ENCODE measurements at regions not wholly inside any gene's neighbourhood (a gene's known extent, or its start where the extent isn't known, plus 50 kb on each side); places are given as distances from the start of the nearest gene placed in this dataset.
"Not testable (repeated sequence)": the region's sequence is repeated elsewhere in the genome, so short reads cannot be mapped to it uniquely, and the experiment has no call there.

- Histone ChIP-seq H3K36me3 (ENCODE audit: low read length) (no peaks in the 10 kb centered on the region), H2AFZ (ENCODE audit: low read depth, low read length, severe bottlenecking) (no peak overlapping the region), H3F3A (ENCODE audit: insufficient read depth) (no peaks in the 10 kb centered on the region), H3K9me3 (ENCODE audit: insufficient read depth, low read length) (no peaks in the 10 kb centered on the region), H3K4me2 (ENCODE audit: low read depth, low read length, poor library complexity, severe bottlenecking) (no peak overlapping the region), H3K9me2 (replicated peaks; ENCODE audit: insufficient read depth, low read length) (no peaks in the 10 kb centered on the region), H3K27ac (ENCODE audit: low read depth, low read length) (no peak overlapping the region), H3K9ac (ENCODE audit: low read length) (no peak overlapping the region), H3K4me3 (ENCODE audit: insufficient read depth, low read length, poor library complexity, severe bottlenecking) (no peak overlapping the region), H3K79me2 (ENCODE audit: insufficient read depth, low read length) (no peaks in the 10 kb centered on the region), H4K20me1 (ENCODE audit: low read depth, low read length) (no peaks in the 10 kb centered on the region), H3K27me3 (ENCODE audit: low read length) (no peaks in the 10 kb centered on the region)
- TF ChIP-seq CTCF (IDR thresholded peaks at IDR 0.05; ENCODE audit: insufficient read depth, low read length, poor library complexity, severe bottlenecking) = no peak
- no peak for TF ChIP-seq EZH2phosphoT487 (conservative IDR thresholded peaks at IDR 0.05; ENCODE audit: low read length)
Measured at GRCh38 chr12:113532292-113532691, 60.6 kb upstream of the LHX5 start.

GRCh38 chr12:113531073-113531472 is 59.4 kb upstream of the LHX5 start:
- not testable (repeated sequence) for H3K9me3 ChIP-seq (ENCODE audit: insufficient read depth, low read length); H2AFZ ChIP-seq (ENCODE audit: low read depth, low read length, severe bottlenecking); H3K36me3 ChIP-seq (ENCODE audit: low read length); H3K9me2 ChIP-seq (replicated peaks; ENCODE audit: insufficient read depth, low read length); H3F3A ChIP-seq (ENCODE audit: insufficient read depth); H3K4me2 ChIP-seq (ENCODE audit: low read depth, low read length, poor library complexity, severe bottlenecking); H4K20me1 ChIP-seq (ENCODE audit: low read depth, low read length); H3K4me3 ChIP-seq (ENCODE audit: insufficient read depth, low read length, poor library complexity, severe bottlenecking); H3K27ac ChIP-seq (ENCODE audit: low read depth, low read length); H3K27me3 ChIP-seq (ENCODE audit: low read length); H3K9ac ChIP-seq (ENCODE audit: low read length); H3K79me2 ChIP-seq (ENCODE audit: insufficient read depth, low read length)

GRCh38 chr12:113528606-113529293 is 57.1 kb upstream of the LHX5 start:
- Histone ChIP-seq H2AFZ (ENCODE audit: low read depth, low read length, severe bottlenecking) (no peak overlapping the region), H3F3A (ENCODE audit: insufficient read depth) (no peaks in the 10 kb centered on the region), H3K79me2 (ENCODE audit: insufficient read depth, low read length) (no peaks in the 10 kb centered on the region), H3K4me3 (ENCODE audit: insufficient read depth, low read length, poor library complexity, severe bottlenecking) (no peak overlapping the region), H3K9me3 (ENCODE audit: insufficient read depth, low read length) (no peaks in the 10 kb centered on the region), H3K27ac (ENCODE audit: low read depth, low read length) (no peak overlapping the region), H3K9ac (ENCODE audit: low read length) (no peak overlapping the region), H3K36me3 (ENCODE audit: low read length) (no peaks in the 10 kb centered on the region), H3K9me2 (replicated peaks; ENCODE audit: insufficient read depth, low read length) (no peaks in the 10 kb centered on the region), H3K27me3 (ENCODE audit: low read length) (no peaks in the 10 kb centered on the region), H4K20me1 (ENCODE audit: low read depth, low read length) (no peaks in the 10 kb centered on the region), H3K4me2 (ENCODE audit: low read depth, low read length, poor library complexity, severe bottlenecking) (no peak overlapping the region)
- no peak for TF ChIP-seq CTCF (IDR thresholded peaks at IDR 0.05; ENCODE audit: insufficient read depth, low read length, poor library complexity, severe bottlenecking)
- no peak for TF ChIP-seq EZH2phosphoT487 (conservative IDR thresholded peaks at IDR 0.05; ENCODE audit: low read length)

- no peak overlapping the region for H3K4me2 ChIP-seq (ENCODE audit: low read depth, low read length, poor library complexity, severe bottlenecking)
- H3K9ac ChIP-seq (ENCODE audit: low read length) = no peak overlapping the region
- no peaks in the 10 kb centered on the region for H3K27me3 ChIP-seq (ENCODE audit: low read length)
- H3K36me3 ChIP-seq (ENCODE audit: low read length) = no peaks in the 10 kb centered on the region
- no peaks in the 10 kb centered on the region for H4K20me1 ChIP-seq (ENCODE audit: low read depth, low read length)
- H3K9me3 ChIP-seq (ENCODE audit: insufficient read depth, low read length) = no peaks in the 10 kb centered on the region
- no peaks in the 10 kb centered on the region for H3K79me2 ChIP-seq (ENCODE audit: insufficient read depth, low read length)
- H2AFZ ChIP-seq (ENCODE audit: low read depth, low read length, severe bottlenecking) = no peak overlapping the region
- H3K27ac ChIP-seq (ENCODE audit: low read depth, low read length) = no peak overlapping the region
- H3K4me3 ChIP-seq (ENCODE audit: insufficient read depth, low read length, poor library complexity, severe bottlenecking) = no peak overlapping the region
- TF ChIP-seq CTCF (IDR thresholded peaks at IDR 0.05; ENCODE audit: insufficient read depth, low read length, poor library complexity, severe bottlenecking) (no peak), EZH2phosphoT487 (conservative IDR thresholded peaks at IDR 0.05; ENCODE audit: low read length) (no peak)
- H3K9me2 ChIP-seq (replicated peaks; ENCODE audit: insufficient read depth, low read length) = no peaks in the 10 kb centered on the region
- no peaks in the 10 kb centered on the region for H3F3A ChIP-seq (ENCODE audit: insufficient read depth)
Measured at GRCh38 chr12:113525066-113525465, 53.4 kb upstream of the LHX5 start.

Data from SU-DHL-6 (cell line).